Peyer's patch (tissue), 4 donors: ENCODE measurements at regions not wholly inside any gene's neighbourhood (a gene's known extent, or its start where the extent isn't known, plus 50 kb on each side); places are given as distances from the start of the nearest gene placed in this dataset.

Experiments used
- CTCF ChIP-seq, 6 experiments: fragments of 450-650 bp in 4 of 6; fragments of 200-600 bp in 2 of 6; sonication (generic) in 1 of 6; IDR thresholded peaks; one replicate each; pipeline ENCODE4 v1.5.1; 2017 to 2019; ENCODE audit warnings: antibody characterized with exemption in 6 of 6, mild to moderate bottlenecking in 3 of 6, moderate library complexity in 1 of 6
- POLR2A ChIP-seq, 2 donors: fragments of 450-650 bp; IDR thresholded peaks; one replicate each; pipeline ENCODE4 v1.5.1; 2017; ENCODE audit warnings: antibody characterized with exemption in 2 of 2, mild to moderate bottlenecking in 2 of 2, moderate library complexity in 2 of 2

DNA sequence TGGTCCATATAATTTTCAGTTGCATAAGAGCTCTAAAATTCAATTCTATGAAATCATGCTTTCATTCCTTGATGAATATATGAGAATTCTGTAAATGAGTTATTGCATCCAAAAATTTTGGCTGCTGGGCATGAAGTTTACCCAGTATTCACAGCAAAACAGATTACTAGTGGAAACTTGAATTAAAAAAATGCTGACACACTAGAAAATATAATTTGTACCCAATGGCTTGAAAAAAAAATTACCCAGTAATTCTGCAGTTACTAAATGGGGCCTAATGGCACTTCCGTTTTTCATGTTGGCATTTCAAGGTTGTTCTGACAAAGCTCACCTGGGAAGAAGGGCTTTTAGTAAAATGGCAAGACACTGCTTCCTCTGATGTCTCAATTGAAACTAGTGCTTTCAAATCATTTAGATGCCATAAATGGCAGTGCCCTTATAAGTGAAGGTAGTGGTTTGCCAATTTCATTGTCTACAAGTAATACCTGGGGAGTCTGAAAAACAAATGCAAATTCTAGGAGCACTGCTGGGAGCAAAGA, 343.6 kb downstream of the TDRD15 start:
- TF ChIP-seq CTCF (IDR thresholded peaks at IDR 0.05) (no peak), POLR2A (IDR thresholded peaks at IDR 0.05) (no peak)
